GM12878 (cell line): ENCODE measurements at regions not wholly inside any gene's neighbourhood (a gene's known extent, or its start where the extent isn't known, plus 50 kb on each side); places are given as distances from the start of the nearest gene placed in this dataset.

Experiments used
- ATAC-seq: fragments of 200-7000 bp; cut with Tn5 transposase; 3 replicates; pipeline ENCODE4 v1.9.1; 2020; ENCODE audit warnings: mild to moderate bottlenecking, moderate library complexity
- BruUV-seq: library from RNA; stranded (reverse); fragments of 400-500 nt; replicated peaks from 2 replicates; lab custom pipeline; 2021; lab: Mats Ljungman, UMichigan
- CTCF ChIA-PET: fragments of 300-600 bp; sonication (Branson Sonifier 250); formaldehyde crosslinking; extraction: SDS; loops from one replicate; lab custom pipeline; 2021; ENCODE audit warnings: inconsistent platforms; lab: Yijun Ruan, JAX
- POLR2A ChIA-PET: fragments of 350-600 bp; formaldehyde crosslinking; extraction: SDS; loops from one replicate; lab custom pipeline; 2021; ENCODE audit warnings: inconsistent platforms; lab: Charles Lee
- RAD21 ChIA-PET: fragments of 300-600 bp; sonication (Branson Sonifier 250); formaldehyde crosslinking; loops from one replicate; lab custom pipeline; 2023; ENCODE audit warnings: antibody characterized with exemption; ENCODE audit not compliant: unreplicated experiment; lab: Charles Lee
- SMC1A ChIA-PET: fragments of 300-600 bp; sonication (Branson Sonifier 250); formaldehyde crosslinking; loops from one replicate; lab custom pipeline; 2023; ENCODE audit not compliant: unreplicated experiment, uncharacterized antibody; lab: Charles Lee
- DNase-seq: peaks from one replicate; pipeline ENCODE4 v3.0.0-alpha.2; 2011; ENCODE audit warnings: low read depth, low spot score
- FAIRE-seq: peaks from 3 replicates; lab custom pipeline; 2011; peaks lifted over from hg19 to GRCh38; lab: Jason Lieb, UNC
- H2AFZ ChIP-seq: 2 replicates; pipeline ENCODE4 v1.6.0; 2011; ENCODE audit warnings: low read depth, low read length, control low read depth; ENCODE audit not compliant: control insufficient read depth
- H3K27ac ChIP-seq: 2 replicates; pipeline ENCODE4 v1.5.1; 2011; ENCODE audit warnings: control low read depth; ENCODE audit not compliant: control insufficient read depth, insufficient read depth
- H3K27me3 ChIP-seq, 2 experiments: replicated peaks in 1 of 2; 2 replicates each; pipeline versions ENCODE4 v1.6.0 to v1.6.1; 2011; ENCODE audit warnings: low read length in 1 of 2; ENCODE audit not compliant: control insufficient read depth in 2 of 2, insufficient read depth in 2 of 2
- H3K36me3 ChIP-seq, 2 experiments: 2 replicates each; pipeline ENCODE4 v1.5.1; 2011; ENCODE audit warnings: low read length in 1 of 2; ENCODE audit not compliant: control insufficient read depth in 2 of 2, insufficient read depth in 2 of 2
- H3K4me1 ChIP-seq: 2 replicates; pipeline ENCODE4 v1.6.1; 2011; ENCODE audit warnings: mild to moderate bottlenecking, low read length, moderate library complexity, mixed read lengths; ENCODE audit not compliant: control insufficient read depth, insufficient read depth
- H3K4me2 ChIP-seq: 2 replicates; pipeline ENCODE4 v1.6.0; 2011; ENCODE audit warnings: control low read depth; ENCODE audit not compliant: control insufficient read depth, insufficient read depth
- H3K4me3 ChIP-seq: fragments of 200-600 bp; sonication (generic); 2 replicates; pipeline ENCODE4 v1.5.1; 2016
- H3K79me2 ChIP-seq: 2 replicates; pipeline ENCODE4 v1.6.0; 2011; ENCODE audit warnings: low read length; ENCODE audit not compliant: control insufficient read depth, insufficient read depth
- H3K9ac ChIP-seq: 2 replicates; pipeline ENCODE4 v1.8.0; 2011; ENCODE audit warnings: low read length, control low read depth, mixed read lengths; ENCODE audit not compliant: control insufficient read depth, insufficient read depth
- H3K9me3 ChIP-seq: replicated peaks from 3 replicates; pipeline ENCODE4 v1.5.1; 2011; ENCODE audit warnings: mild to moderate bottlenecking, low read length; ENCODE audit not compliant: control insufficient read depth, insufficient read depth
- H4K20me1 ChIP-seq: 2 replicates; pipeline ENCODE4 v1.6.0; 2011; ENCODE audit not compliant: control insufficient read depth, insufficient read depth
- ASH2L ChIP-seq: fragments of 300-600, 200-600 bp; sonication (generic); IDR thresholded peaks from 2 replicates; pipeline ENCODE4 v1.6.1; 2017; ENCODE audit warnings: low read depth, mild to moderate bottlenecking, borderline replicate concordance
- CBFB ChIP-seq: IDR thresholded peaks from 2 replicates; pipeline ENCODE4 v1.6.1; 2016; ENCODE audit warnings: antibody characterized with exemption, low read depth
- CHD1 ChIP-seq: IDR thresholded peaks from 2 replicates; pipeline ENCODE4 v1.6.1; 2012; ENCODE audit warnings: low read depth, low read length, improper control_type of control experiment
- CHD2 ChIP-seq: IDR thresholded peaks from 2 replicates; pipeline ENCODE4 v1.6.1; 2011; ENCODE audit warnings: low read depth, low read length, improper control_type of control experiment, borderline replicate concordance
- MEF2B ChIP-seq: fragments of 450-650 bp; IDR thresholded peaks from 2 replicates; pipeline ENCODE4 v1.6.1; 2018; ENCODE audit warnings: mild to moderate bottlenecking, moderate library complexity; ENCODE audit not compliant: partially characterized antibody, poor library complexity, severe bottlenecking
- MXI1 ChIP-seq: fragments of 150-350 bp; IDR thresholded peaks from 2 replicates; pipeline ENCODE4 v1.6.1; 2011; ENCODE audit warnings: low read depth, mild to moderate bottlenecking, inconsistent platforms, low read length, improper control_type of control experiment
- MYC ChIP-seq: IDR thresholded peaks from 2 replicates; pipeline ENCODE4 v1.6.1; 2011; ENCODE audit warnings: mild to moderate bottlenecking, low read length, moderate library complexity, inconsistent platforms; ENCODE audit not compliant: insufficient read depth, insufficient replicate concordance, insufficient read length, severe bottlenecking
- WRNIP1 ChIP-seq: IDR thresholded peaks from 2 replicates; pipeline ENCODE4 v1.6.1; 2011; ENCODE audit warnings: low read depth, low read length, improper control_type of control experiment, borderline replicate concordance
- ZBED1 ChIP-seq: IDR thresholded peaks from 2 replicates; pipeline ENCODE4 v1.6.1; 2016; ENCODE audit warnings: borderline replicate concordance
- ZNF207 ChIP-seq: fragments of 450-650 bp; IDR thresholded peaks from 2 replicates; pipeline ENCODE4 v1.6.1; 2014; ENCODE audit warnings: antibody characterized with exemption, mild to moderate bottlenecking, borderline replicate concordance
- WGBS: methylation state at CpG from one replicate; pipeline ENCODE4 v1.1.6; 2016; ENCODE audit warnings: low lambda C conversion rate; ENCODE audit not compliant: insufficient replicate concordance, insufficient coverage; ENCODE audit errors: missing lambda C conversion rate; 5-methylcytosine and 5-hydroxymethylcytosine counted together
- in situ Hi-C: fragments of 300-500 bp; cut with MboI; formaldehyde crosslinking; loops from 9 replicates; pipeline ENCODE4 v1.14.3; 2018; ENCODE audit warnings: mixed read lengths
- intact Hi-C: fragments of 100-400 bp; cut with micrococcal nuclease; formaldehyde crosslinking; loops from one replicate; pipeline ENCODE4 v1.14.2; 2022; ENCODE audit not compliant: unreplicated experiment
- TF ChIP-seq, protein P1 (sequence below): fragments of 450-650 bp; IDR thresholded peaks from 2 replicates; pipeline ENCODE4 v1.6.1; 2016; ENCODE audit warnings: mild to moderate bottlenecking
- TF ChIP-seq, protein P2 (sequence below): fragments of 450-650 bp; IDR thresholded peaks from 2 replicates; pipeline ENCODE4 v1.6.1; 2018; ENCODE audit warnings: mild to moderate bottlenecking, low read depth, moderate library complexity; ENCODE audit not compliant: partially characterized antibody
- TF ChIP-seq, protein P3 (sequence below): fragments of 450-650 bp; formaldehyde crosslinking; IDR thresholded peaks from 2 replicates; pipeline ENCODE4 v1.5.0; 2022; ENCODE audit warnings: mild to moderate bottlenecking, missing genetic modification characterization

DNA sequence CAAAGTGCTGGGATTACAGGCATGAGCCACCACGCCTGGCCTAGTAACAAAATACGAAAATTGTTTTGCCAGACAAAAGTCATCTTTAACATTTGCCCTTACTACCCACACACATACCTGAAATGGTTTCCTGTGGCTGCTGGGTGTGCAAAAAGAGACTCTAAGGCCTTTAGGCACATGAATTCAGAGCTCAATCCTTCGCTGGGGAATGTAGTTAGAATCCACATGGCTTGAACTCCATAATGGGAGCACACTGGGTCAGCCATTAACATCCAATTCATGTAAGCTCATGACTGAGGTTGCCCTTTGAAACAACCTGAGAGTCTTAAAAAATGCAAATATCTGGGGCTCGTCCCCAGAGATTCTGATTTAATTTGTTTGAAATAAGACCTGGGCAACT lies 87.8 kb downstream of the HPGD start:
- Histone ChIP-seq H3K4me2 (no peak overlapping the region), H3K4me1 (no peaks in the 10 kb centered on the region), H3K9me3 (no peaks in the 10 kb centered on the region), H3K79me2 (no peaks in the 10 kb centered on the region), H3K9ac (no peak overlapping the region), H3K4me3 (no peak overlapping the region), H3K27me3 (no peaks in the 10 kb centered on the region), H4K20me1 (no peaks in the 10 kb centered on the region), H3K27ac (no peak overlapping the region), H3K36me3 (no peaks in the 10 kb centered on the region), H2AFZ (no peak overlapping the region)
- TF ChIP-seq ASH2L (no peak), MYC (no peak), MXI1 (no peak), ZBED1 (no peak), CHD1 (no peak), MEF2B (no peak), WRNIP1 (no peak), CBFB (no peak), ZNF207 (no peak), CHD2 (no peak)
- TF ChIP-seq, protein P1, sequence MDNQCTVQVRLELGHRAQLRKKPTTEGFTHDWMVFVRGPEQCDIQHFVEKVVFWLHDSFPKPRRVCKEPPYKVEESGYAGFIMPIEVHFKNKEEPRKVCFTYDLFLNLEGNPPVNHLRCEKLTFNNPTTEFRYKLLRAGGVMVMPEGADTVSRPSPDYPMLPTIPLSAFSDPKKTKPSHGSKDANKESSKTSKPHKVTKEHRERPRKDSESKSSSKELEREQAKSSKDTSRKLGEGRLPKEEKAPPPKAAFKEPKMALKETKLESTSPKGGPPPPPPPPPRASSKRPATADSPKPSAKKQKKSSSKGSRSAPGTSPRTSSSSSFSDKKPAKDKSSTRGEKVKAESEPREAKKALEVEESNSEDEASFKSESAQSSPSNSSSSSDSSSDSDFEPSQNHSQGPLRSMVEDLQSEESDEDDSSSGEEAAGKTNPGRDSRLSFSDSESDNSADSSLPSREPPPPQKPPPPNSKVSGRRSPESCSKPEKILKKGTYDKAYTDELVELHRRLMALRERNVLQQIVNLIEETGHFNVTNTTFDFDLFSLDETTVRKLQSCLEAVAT = no peak
- TF ChIP-seq, protein P2, sequence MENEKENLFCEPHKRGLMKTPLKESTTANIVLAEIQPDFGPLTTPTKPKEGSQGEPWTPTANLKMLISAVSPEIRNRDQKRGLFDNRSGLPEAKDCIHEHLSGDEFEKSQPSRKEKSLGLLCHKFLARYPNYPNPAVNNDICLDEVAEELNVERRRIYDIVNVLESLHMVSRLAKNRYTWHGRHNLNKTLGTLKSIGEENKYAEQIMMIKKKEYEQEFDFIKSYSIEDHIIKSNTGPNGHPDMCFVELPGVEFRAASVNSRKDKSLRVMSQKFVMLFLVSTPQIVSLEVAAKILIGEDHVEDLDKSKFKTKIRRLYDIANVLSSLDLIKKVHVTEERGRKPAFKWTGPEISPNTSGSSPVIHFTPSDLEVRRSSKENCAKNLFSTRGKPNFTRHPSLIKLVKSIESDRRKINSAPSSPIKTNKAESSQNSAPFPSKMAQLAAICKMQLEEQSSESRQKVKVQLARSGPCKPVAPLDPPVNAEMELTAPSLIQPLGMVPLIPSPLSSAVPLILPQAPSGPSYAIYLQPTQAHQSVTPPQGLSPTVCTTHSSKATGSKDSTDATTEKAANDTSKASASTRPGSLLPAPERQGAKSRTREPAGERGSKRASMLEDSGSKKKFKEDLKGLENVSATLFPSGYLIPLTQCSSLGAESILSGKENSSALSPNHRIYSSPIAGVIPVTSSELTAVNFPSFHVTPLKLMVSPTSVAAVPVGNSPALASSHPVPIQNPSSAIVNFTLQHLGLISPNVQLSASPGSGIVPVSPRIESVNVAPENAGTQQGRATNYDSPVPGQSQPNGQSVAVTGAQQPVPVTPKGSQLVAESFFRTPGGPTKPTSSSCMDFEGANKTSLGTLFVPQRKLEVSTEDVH = no peak
- TF ChIP-seq, protein P3, sequence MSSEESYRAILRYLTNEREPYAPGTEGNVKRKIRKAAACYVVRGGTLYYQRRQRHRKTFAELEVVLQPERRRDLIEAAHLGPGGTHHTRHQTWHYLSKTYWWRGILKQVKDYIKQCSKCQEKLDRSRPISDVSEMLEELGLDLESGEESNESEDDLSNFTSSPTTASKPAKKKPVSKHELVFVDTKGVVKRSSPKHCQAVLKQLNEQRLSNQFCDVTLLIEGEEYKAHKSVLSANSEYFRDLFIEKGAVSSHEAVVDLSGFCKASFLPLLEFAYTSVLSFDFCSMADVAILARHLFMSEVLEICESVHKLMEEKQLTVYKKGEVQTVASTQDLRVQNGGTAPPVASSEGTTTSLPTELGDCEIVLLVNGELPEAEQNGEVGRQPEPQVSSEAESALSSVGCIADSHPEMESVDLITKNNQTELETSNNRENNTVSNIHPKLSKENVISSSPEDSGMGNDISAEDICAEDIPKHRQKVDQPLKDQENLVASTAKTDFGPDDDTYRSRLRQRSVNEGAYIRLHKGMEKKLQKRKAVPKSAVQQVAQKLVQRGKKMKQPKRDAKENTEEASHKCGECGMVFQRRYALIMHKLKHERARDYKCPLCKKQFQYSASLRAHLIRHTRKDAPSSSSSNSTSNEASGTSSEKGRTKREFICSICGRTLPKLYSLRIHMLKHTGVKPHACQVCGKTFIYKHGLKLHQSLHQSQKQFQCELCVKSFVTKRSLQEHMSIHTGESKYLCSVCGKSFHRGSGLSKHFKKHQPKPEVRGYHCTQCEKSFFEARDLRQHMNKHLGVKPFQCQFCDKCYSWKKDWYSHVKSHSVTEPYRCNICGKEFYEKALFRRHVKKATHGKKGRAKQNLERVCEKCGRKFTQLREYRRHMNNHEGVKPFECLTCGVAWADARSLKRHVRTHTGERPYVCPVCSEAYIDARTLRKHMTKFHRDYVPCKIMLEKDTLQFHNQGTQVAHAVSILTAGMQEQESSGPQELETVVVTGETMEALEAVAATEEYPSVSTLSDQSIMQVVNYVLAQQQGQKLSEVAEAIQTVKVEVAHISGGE (CRISPR knock-in tag) = no peak
- DNase-seq = no peak
- CTCF ChIA-PET = no interaction called here
- SMC1A ChIA-PET = interaction anchor here (0.5 kb wide), 1 partner anchor 239 kb away, joined by 3 read pairs; no protein-coding TSS in a partner anchor
- in situ Hi-C loops = no loop called here
- no peak for FAIRE-seq
- BruUV-seq = no TSS peak
- POLR2A ChIA-PET = interaction anchor here (0.7 kb wide), 1 partner anchor 22 kb away, joined by 3 read pairs; no protein-coding TSS in a partner anchor
- 13% methylated on average over 4 of the region's 4 CpGs for WGBS
- ATAC-seq = no peak
- RAD21 ChIA-PET = no interaction called here
- intact Hi-C loops = no loop called here
